ENCODE measurements at regions not wholly inside any gene's neighbourhood (a gene's known extent, or its start where the extent isn't known, plus 50 kb on each side); places are given as distances from the start of the nearest gene placed in this dataset.

DNA sequence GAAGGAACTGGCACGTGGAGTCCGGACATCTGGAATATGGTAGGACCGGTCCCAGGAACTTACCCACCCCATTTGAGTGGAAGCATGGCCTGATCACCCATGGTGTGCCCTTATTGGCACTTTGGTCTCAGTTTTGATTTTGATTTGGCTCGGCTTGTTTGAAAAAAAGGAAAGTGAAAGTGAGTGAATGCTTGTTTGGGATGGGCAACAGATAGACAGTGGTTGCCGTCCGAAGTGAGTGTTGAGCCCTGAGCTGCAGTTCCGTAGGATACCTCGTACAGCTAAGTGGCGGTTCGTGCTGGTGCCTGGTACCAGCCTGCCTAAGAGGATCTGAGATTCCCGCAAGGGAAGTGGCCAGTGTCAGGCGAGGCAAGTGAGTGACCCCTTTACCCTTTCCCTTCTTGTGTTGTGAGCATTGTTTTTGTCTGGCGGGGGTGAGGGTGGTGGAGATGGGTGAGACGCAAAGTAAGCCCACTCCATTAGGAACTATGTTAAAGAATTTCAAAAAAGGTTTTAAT lies 605.8 kb downstream of the UQCRFS1 start:
- TF ChIP-seq, protein P1, sequence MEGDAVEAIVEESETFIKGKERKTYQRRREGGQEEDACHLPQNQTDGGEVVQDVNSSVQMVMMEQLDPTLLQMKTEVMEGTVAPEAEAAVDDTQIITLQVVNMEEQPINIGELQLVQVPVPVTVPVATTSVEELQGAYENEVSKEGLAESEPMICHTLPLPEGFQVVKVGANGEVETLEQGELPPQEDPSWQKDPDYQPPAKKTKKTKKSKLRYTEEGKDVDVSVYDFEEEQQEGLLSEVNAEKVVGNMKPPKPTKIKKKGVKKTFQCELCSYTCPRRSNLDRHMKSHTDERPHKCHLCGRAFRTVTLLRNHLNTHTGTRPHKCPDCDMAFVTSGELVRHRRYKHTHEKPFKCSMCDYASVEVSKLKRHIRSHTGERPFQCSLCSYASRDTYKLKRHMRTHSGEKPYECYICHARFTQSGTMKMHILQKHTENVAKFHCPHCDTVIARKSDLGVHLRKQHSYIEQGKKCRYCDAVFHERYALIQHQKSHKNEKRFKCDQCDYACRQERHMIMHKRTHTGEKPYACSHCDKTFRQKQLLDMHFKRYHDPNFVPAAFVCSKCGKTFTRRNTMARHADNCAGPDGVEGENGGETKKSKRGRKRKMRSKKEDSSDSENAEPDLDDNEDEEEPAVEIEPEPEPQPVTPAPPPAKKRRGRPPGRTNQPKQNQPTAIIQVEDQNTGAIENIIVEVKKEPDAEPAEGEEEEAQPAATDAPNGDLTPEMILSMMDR (conservative IDR thresholded peaks at IDR 0.05; ENCODE audit: low read length): no peak
- TF ChIP-seq EZH2phosphoT487 (IDR thresholded peaks at IDR 0.05; ENCODE audit: borderline replicate concordance): no peak

Data from Loucy (cell line).